ENCODE measurements at regions not wholly inside any gene's neighbourhood (a gene's known extent, or its start where the extent isn't known, plus 50 kb on each side); places are given as distances from the start of the nearest gene placed in this dataset.

- TF ChIP-seq, protein P1, sequence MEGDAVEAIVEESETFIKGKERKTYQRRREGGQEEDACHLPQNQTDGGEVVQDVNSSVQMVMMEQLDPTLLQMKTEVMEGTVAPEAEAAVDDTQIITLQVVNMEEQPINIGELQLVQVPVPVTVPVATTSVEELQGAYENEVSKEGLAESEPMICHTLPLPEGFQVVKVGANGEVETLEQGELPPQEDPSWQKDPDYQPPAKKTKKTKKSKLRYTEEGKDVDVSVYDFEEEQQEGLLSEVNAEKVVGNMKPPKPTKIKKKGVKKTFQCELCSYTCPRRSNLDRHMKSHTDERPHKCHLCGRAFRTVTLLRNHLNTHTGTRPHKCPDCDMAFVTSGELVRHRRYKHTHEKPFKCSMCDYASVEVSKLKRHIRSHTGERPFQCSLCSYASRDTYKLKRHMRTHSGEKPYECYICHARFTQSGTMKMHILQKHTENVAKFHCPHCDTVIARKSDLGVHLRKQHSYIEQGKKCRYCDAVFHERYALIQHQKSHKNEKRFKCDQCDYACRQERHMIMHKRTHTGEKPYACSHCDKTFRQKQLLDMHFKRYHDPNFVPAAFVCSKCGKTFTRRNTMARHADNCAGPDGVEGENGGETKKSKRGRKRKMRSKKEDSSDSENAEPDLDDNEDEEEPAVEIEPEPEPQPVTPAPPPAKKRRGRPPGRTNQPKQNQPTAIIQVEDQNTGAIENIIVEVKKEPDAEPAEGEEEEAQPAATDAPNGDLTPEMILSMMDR (IDR thresholded peaks at IDR 0.05), result no peak
- TF ChIP-seq POLR2A (IDR thresholded peaks at IDR 0.05), result no peak
- H3K4me3 ChIP-seq, result no peak overlapping the region
- DNase-seq, result no peak
Measured at GRCh38 chr22:27046086-27046485, 388.7 kb downstream of the MIAT start.

GRCh38 chr22:27046603-27047002, 389.2 kb downstream of the MIAT start:
- Histone ChIP-seq H3K36me3 (no peaks in the 10 kb centered on the region), H3K4me3 (no peak overlapping the region), H3K9me3 (no peaks in the 10 kb centered on the region), H3K27ac (no peak overlapping the region), H3K4me1 (no peaks in the 10 kb centered on the region), H3K27me3 (no peaks in the 10 kb centered on the region)
- DNase-seq, result no peak
- TF ChIP-seq, protein P1 (IDR thresholded peaks at IDR 0.05), result no peak
- no peak for TF ChIP-seq POLR2A (IDR thresholded peaks at IDR 0.05)

More at GRCh38 chr22:27046086-27046485, 388.7 kb downstream of the MIAT start:
- no peaks in the 10 kb centered on the region for H3K4me1 ChIP-seq
- H3K36me3 ChIP-seq, result no peaks in the 10 kb centered on the region
- no peaks in the 10 kb centered on the region for H3K27me3 ChIP-seq
- no peaks in the 10 kb centered on the region for H3K9me3 ChIP-seq
- no peak overlapping the region for H3K27ac ChIP-seq

DNA sequence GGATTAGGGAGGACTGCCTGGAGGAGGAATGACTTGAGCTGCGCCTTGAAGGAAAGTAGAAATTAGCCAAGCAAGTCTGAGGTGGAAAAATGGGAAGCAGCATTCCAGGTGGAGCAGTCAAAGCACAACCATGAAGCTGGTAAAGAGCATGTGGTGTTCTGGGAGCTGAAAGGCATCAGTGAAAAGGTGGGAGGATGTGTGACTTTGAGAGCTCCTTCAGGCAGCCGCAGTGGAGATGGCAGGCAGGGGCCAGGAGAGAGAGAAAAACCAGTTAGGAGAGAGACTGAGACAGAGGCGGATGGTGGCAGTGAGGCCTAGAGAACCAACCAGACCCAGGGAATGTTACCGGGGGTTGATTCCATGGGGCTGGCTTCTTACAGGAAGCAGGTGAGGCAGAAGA, 393.4 kb downstream of the MIAT start:
- H3K27ac ChIP-seq, result no peak overlapping the region
- no peaks in the 10 kb centered on the region for H3K27me3 ChIP-seq
- no peak for DNase-seq
- no peak for TF ChIP-seq POLR2A (IDR thresholded peaks at IDR 0.05)
- TF ChIP-seq, protein P1 (IDR thresholded peaks at IDR 0.05), result no peak
- no peaks in the 10 kb centered on the region for H3K36me3 ChIP-seq
- H3K9me3 ChIP-seq, result no peaks in the 10 kb centered on the region
- no peaks in the 10 kb centered on the region for H3K4me1 ChIP-seq
- no peak overlapping the region for H3K4me3 ChIP-seq

GRCh38 chr22:27051407-27051806, 394.0 kb downstream of the MIAT start:
- Histone ChIP-seq H3K4me1 (no peaks in the 10 kb centered on the region), H3K36me3 (no peaks in the 10 kb centered on the region), H3K9me3 (no peaks in the 10 kb centered on the region), H3K4me3 (no peak overlapping the region), H3K27ac (no peak overlapping the region), H3K27me3 (no peaks in the 10 kb centered on the region)
- TF ChIP-seq, protein P1 (IDR thresholded peaks at IDR 0.05), result no peak
- no peak for TF ChIP-seq POLR2A (IDR thresholded peaks at IDR 0.05)
- DNase-seq, result no peak

- Histone ChIP-seq H3K27ac (no peak overlapping the region), H3K36me3 (no peaks in the 10 kb centered on the region), H3K4me3 (no peak overlapping the region), H3K9me3 (no peaks in the 10 kb centered on the region), H3K27me3 (no peaks in the 10 kb centered on the region), H3K4me1 (no peaks in the 10 kb centered on the region)
- no peak for TF ChIP-seq POLR2A (IDR thresholded peaks at IDR 0.05)
- TF ChIP-seq, protein P1 (IDR thresholded peaks at IDR 0.05), result no peak
- DNase-seq, result no peak
Measured at GRCh38 chr22:27057717-27058116, 400.3 kb downstream of the MIAT start.

DNA sequence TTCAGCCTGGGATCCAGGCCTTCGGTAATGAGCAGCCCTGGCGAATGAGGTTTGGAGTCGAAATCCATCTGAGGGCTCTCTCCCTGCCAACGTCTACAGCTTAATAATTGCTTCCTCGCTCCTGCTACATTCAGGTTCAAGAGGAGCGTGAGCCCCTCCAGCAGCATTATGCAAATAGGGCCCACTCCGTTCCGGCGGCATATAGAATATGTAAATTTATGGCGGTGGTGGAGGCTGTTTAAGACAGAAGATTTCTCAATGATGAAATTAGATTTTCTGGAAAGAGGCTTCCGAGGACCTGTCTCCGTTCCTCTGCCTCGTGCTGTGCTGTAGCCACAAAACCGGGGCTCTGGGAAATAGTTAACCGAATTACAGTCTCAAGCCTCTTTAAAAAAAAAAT, 402.8 kb downstream of the MIAT start:
- H3K27me3 ChIP-seq, result no peaks in the 10 kb centered on the region
- no peak overlapping the region for H3K4me3 ChIP-seq
- no peak overlapping the region for H3K27ac ChIP-seq
- H3K9me3 ChIP-seq, result no peaks in the 10 kb centered on the region
- no peaks in the 10 kb centered on the region for H3K4me1 ChIP-seq
- DNase-seq, result no peak
- TF ChIP-seq, protein P1 (IDR thresholded peaks at IDR 0.05), result no peak
- no peak for TF ChIP-seq POLR2A (IDR thresholded peaks at IDR 0.05)
- no peaks in the 10 kb centered on the region for H3K36me3 ChIP-seq

All from Peyer's patch (tissue), 4 donors.